DMS53 (cell line): ENCODE measurements at regions not wholly inside any gene's neighbourhood (a gene's known extent, or its start where the extent isn't known, plus 50 kb on each side); places are given as distances from the start of the nearest gene placed in this dataset.

Source experiments
- DNase-seq: peaks from one replicate; lab custom pipeline; 2025; lab: John Stamatoyannopoulos, UW

GRCh38 chr5:96033116-96033515 lies 71.5 kb upstream of the ELL2 start:
- no peak for DNase-seq

- DNase-seq: no peak
Measured at GRCh38 chr5:96031811-96032261, 70.2 kb upstream of the ELL2 start.

- DNase-seq: no peak
Measured at GRCh38 chr5:96031180-96031579, 69.5 kb upstream of the ELL2 start.

GRCh38 chr5:96026406-96027041 lies 64.9 kb upstream of the ELL2 start:
- no peak for DNase-seq

- no peak for DNase-seq
Measured at GRCh38 chr5:96024683-96025475, 63.2 kb upstream of the ELL2 start.

GRCh38 chr5:96023518-96023917 lies 61.9 kb upstream of the ELL2 start:
- DNase-seq: no peak

GRCh38 chr5:96022971-96023370 lies 61.3 kb upstream of the ELL2 start:
- DNase-seq: no peak

- peak; percentile 59 for DNase-seq
Measured at GRCh38 chr5:96017951-96018350, 56.3 kb upstream of the ELL2 start.

- DNase-seq: no peak
Measured at GRCh38 chr5:96016216-96016615, 54.6 kb upstream of the ELL2 start.

GRCh38 chr5:96015709-96016108 lies 54.1 kb upstream of the ELL2 start:
- no peak for DNase-seq

- peak; percentile 4 for DNase-seq
Measured at GRCh38 chr5:96014395-96014794, 52.7 kb upstream of the ELL2 start.

GRCh38 chr5:96013254-96013653 lies 51.6 kb upstream of the ELL2 start:
- DNase-seq: no peak

GRCh38 chr5:96012399-96012798 lies 50.7 kb upstream of the ELL2 start:
- no peak for DNase-seq
